AG04449 (cell line): ENCODE measurements at regions not wholly inside any gene's neighbourhood (a gene's known extent, or its start where the extent isn't known, plus 50 kb on each side); places are given as distances from the start of the nearest gene placed in this dataset.

Experiments used
- CTCF ChIA-PET: fragments of 350-600 bp; formaldehyde crosslinking; extraction: SDS; loops from one replicate; lab custom pipeline; 2021; ENCODE audit warnings: antibody characterized with exemption; lab: Yijun Ruan, JAX
- POLR2A ChIA-PET: fragments of 400-600, 350-600 bp; formaldehyde crosslinking; extraction: SDS; loops from one replicate; lab custom pipeline; 2020; ENCODE audit warnings: antibody characterized with exemption, inconsistent platforms; lab: Yijun Ruan, JAX
- DNase-seq: peaks from one replicate; pipeline ENCODE4 v3.0.0-alpha.2; 2010; ENCODE audit warnings: low read depth, low spot score
- H3K4me3 ChIP-seq: 2 replicates; pipeline ENCODE4 v1.5.1; 2011; ENCODE audit warnings: low read depth, mild to moderate bottlenecking, control low read depth, low read length
- TF ChIP-seq, protein P1 (sequence below): IDR thresholded peaks from one replicate; pipeline ENCODE4 v1.5.1; 2011; ENCODE audit warnings: mild to moderate bottlenecking, moderate library complexity, low read length, control low read depth, inconsistent platforms; ENCODE audit not compliant: insufficient read depth; ENCODE audit errors: missing control alignments

DNA sequence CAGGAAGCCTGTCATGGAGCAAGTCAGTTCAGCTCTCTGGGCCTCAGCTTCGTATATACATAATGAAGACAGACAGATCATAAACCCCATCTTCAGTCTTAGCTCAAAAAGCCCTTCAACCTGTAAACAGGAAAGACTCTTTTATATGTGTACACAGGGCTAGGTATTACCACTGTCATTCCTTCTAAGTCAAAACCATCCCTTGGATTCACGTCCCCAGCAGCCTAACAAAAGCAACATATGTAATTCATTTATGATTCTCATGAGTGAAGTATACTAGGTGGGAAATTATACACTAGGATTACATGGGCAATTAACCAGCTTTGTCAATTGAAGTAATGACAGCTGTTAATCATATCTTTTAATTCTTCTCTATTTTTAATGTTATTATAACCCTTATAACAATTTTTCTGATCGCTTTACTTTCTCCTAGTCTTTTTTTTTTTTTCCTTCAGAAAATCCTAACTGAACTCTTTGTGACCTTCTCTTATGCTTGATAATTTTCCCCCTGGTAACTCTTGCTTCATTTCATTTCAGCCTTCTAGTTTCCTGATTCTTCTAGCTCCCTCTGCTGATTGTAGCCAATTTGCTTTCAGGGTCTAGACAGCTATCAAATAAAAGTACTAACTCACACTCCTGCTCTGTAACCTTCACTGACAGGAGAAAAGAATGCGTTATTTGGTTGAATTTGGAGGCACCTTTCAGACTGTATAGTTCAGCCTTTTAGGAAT, 99.7 kb downstream of the RBM43 start:
- no peak overlapping the region for H3K4me3 ChIP-seq
- ChIA-PET POLR2A (interaction anchor here (0.6 kb wide), 2 partner anchors 1121 to 1859 kb away, joined by 3 to 4 read pairs; no protein-coding TSS in a partner anchor), CTCF (interaction anchor here (0.8 to 2.0 kb wide), 7 partner anchors 8 to 1567 kb away, joined by 3 to 13 read pairs (median 4); no protein-coding TSS in a partner anchor)
- TF ChIP-seq, protein P1, sequence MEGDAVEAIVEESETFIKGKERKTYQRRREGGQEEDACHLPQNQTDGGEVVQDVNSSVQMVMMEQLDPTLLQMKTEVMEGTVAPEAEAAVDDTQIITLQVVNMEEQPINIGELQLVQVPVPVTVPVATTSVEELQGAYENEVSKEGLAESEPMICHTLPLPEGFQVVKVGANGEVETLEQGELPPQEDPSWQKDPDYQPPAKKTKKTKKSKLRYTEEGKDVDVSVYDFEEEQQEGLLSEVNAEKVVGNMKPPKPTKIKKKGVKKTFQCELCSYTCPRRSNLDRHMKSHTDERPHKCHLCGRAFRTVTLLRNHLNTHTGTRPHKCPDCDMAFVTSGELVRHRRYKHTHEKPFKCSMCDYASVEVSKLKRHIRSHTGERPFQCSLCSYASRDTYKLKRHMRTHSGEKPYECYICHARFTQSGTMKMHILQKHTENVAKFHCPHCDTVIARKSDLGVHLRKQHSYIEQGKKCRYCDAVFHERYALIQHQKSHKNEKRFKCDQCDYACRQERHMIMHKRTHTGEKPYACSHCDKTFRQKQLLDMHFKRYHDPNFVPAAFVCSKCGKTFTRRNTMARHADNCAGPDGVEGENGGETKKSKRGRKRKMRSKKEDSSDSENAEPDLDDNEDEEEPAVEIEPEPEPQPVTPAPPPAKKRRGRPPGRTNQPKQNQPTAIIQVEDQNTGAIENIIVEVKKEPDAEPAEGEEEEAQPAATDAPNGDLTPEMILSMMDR: peak; percentile 44
- peak; percentile 28 for DNase-seq

GRCh38 chr2:151159109-151159662, 102.5 kb downstream of the RBM43 start:
- no peak overlapping the region for H3K4me3 ChIP-seq
- ChIA-PET POLR2A (no interaction called here), CTCF (interaction anchor here (0.8 kb wide), 1 partner anchor 11 kb away, joined by 3 read pairs; no protein-coding TSS in a partner anchor)
- DNase-seq: no peak
- TF ChIP-seq, protein P1: no peak

- no peak for DNase-seq
- ChIA-PET CTCF (interaction anchor here (1.0 to 1.2 kb wide), 3 partner anchors 9 to 82 kb away, joined by 3 read pairs; no protein-coding TSS in a partner anchor), POLR2A (no interaction called here)
- no peak overlapping the region for H3K4me3 ChIP-seq
- TF ChIP-seq, protein P1: no peak
Measured at GRCh38 chr2:151157000-151157735, 104.5 kb downstream of the RBM43 start.

DNA sequence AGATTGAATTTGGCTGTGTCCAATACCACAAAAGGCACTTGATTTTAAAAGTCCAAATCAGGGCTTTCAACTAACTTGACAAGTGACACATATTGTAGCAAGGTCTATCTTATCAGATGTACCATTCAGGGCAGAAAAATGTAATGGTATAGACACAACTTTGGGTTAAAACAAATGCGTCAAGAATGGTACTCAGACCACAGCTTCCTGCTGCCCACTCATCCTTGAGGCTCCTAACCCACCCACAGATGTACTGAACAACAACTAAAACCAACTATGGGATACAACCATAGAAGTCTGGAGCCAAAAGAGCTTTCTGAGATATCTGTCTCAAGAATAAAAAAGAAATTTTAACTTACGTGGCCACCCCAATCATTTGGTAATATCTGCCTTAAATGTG, 105.2 kb downstream of the RBM43 start:
- CTCF ChIA-PET: interaction anchor here (1.0 to 1.2 kb wide), 3 partner anchors 8 to 83 kb away, joined by 3 read pairs; no protein-coding TSS in a partner anchor
- no peak overlapping the region for H3K4me3 ChIP-seq

DNA sequence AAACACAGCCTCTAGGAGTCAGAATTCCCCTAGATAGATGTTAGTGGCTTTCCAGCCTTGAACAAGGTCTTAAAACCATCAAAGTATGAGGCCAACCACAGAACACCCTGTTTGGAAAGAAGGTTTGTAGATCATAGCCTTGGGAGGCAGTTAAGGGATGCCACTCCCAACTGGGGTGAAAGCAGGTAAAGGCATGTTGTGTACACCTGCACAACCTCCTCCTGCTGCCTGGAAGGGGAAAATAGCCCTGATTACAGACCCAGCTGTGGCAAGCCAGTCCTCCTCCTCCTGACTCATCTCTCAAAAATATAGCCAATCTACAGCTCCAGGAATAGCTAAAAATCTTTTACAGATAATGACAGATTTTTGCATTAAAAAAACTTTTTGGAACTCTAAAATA, 108.1 kb downstream of the RBM43 start:
- no peak for DNase-seq
- POLR2A ChIA-PET: no interaction called here
- no peak overlapping the region for H3K4me3 ChIP-seq
- TF ChIP-seq, protein P1: no peak
- CTCF ChIA-PET: interaction anchor here (1.2 to 1.3 kb wide), 2 partner anchors 10 to 85 kb away, joined by 3 to 4 read pairs; no protein-coding TSS in a partner anchor

More for the DNA sequence above, 105.2 kb downstream of the RBM43 start:
- POLR2A ChIA-PET: no interaction called here
- TF ChIP-seq, protein P1: no peak
- no peak for DNase-seq
